MCF 10A (cell line): ENCODE measurements at regions not wholly inside any gene's neighbourhood (a gene's known extent, or its start where the extent isn't known, plus 50 kb on each side); places are given as distances from the start of the nearest gene placed in this dataset.

Experiments
- BruUV-seq: library from RNA; stranded (reverse); fragments of 400-500 nt; replicated peaks from 2 replicates; lab custom pipeline; 2021; lab: Mats Ljungman, UMichigan
- CTCF ChIA-PET: fragments of 300-600 bp; sonication (Branson Sonifier 250); formaldehyde crosslinking; extraction: SDS; loops from one replicate; lab custom pipeline; 2021; ENCODE audit warnings: antibody characterized with exemption, inconsistent platforms; lab: Yijun Ruan, JAX
- POLR2A ChIA-PET: fragments of 300-600, 350-650 bp; sonication (Branson Sonifier 250); formaldehyde crosslinking; extraction: SDS; loops from one replicate; lab custom pipeline; 2020; ENCODE audit warnings: antibody characterized with exemption, inconsistent platforms; lab: Yijun Ruan, JAX
- DNase-seq: peaks from one replicate; pipeline ENCODE4 v3.0.0-alpha.2; 2018; ENCODE audit not compliant: unreplicated experiment
- H3K27ac Mint-ChIP-seq: one replicate; pipeline ENCODE4 v1.8.0; 2022; ENCODE audit warnings: mild to moderate bottlenecking, low read depth, mixed read lengths; ENCODE audit not compliant: unreplicated experiment
- H3K27me3 Mint-ChIP-seq: one replicate; pipeline ENCODE4 v1.8.0; 2022; ENCODE audit warnings: mixed read lengths; ENCODE audit not compliant: insufficient read depth, unreplicated experiment
- H3K36me3 Mint-ChIP-seq: one replicate; pipeline ENCODE4 v1.8.0; 2022; ENCODE audit warnings: mild to moderate bottlenecking, moderate library complexity, mixed read lengths; ENCODE audit not compliant: insufficient read depth, unreplicated experiment
- H3K4me1 Mint-ChIP-seq: one replicate; pipeline ENCODE4 v1.8.0; 2022; ENCODE audit warnings: mixed read lengths; ENCODE audit not compliant: insufficient read depth, unreplicated experiment
- H3K4me3 Mint-ChIP-seq: one replicate; pipeline ENCODE4 v1.8.0; 2022; ENCODE audit warnings: mild to moderate bottlenecking, moderate library complexity, mixed read lengths; ENCODE audit not compliant: unreplicated experiment
- H3K9me3 Mint-ChIP-seq: one replicate; pipeline ENCODE4 v1.8.0; 2022; ENCODE audit warnings: mixed read lengths; ENCODE audit not compliant: unreplicated experiment
- intact Hi-C: fragments of 100-400 bp; cut with micrococcal nuclease; formaldehyde crosslinking; loops from 2 replicates; pipeline ENCODE4 v1.14.1; 2022
- TF ChIP-seq, protein P1 (sequence below): fragments of 200-600 bp; IDR thresholded peaks from one replicate; pipeline ENCODE4 v1.8.0; 2022; ENCODE audit warnings: antibody characterized with exemption, mild to moderate bottlenecking; ENCODE audit not compliant: unreplicated experiment

DNA sequence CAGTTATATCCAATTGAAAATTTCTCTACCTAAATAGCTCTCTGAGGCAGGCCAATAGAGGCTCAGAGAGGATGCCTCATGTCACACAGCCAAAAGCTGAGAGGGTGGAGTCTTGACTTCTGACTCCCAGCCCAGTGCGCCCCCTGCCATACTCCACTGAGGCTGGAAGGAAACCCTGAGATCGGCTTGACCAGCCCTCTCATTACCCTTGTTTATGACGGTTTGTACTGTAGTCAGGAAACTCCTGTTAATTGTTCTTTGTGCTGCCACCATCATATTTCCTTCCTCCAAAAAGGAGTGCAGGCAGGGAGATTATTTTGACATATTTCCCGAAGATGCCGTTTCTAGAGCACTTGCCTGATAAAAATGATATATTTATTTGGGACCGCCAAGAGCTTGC, 107.9 kb downstream of the AIPL1 start:
- DNase-seq: no peak
- POLR2A ChIA-PET: no interaction called here
- Mint-ChIP-seq H3K27me3 (peaks cover 100% of the 10 kb centered on the region), H3K27ac (no peak overlapping the region), H3K9me3 (no peaks in the 10 kb centered on the region), H3K4me3 (no peak overlapping the region), H3K36me3 (no peaks in the 10 kb centered on the region), H3K4me1 (no peaks in the 10 kb centered on the region)
- intact Hi-C loops: no loop called here
- CTCF ChIA-PET: no interaction called here
- TF ChIP-seq, protein P1, sequence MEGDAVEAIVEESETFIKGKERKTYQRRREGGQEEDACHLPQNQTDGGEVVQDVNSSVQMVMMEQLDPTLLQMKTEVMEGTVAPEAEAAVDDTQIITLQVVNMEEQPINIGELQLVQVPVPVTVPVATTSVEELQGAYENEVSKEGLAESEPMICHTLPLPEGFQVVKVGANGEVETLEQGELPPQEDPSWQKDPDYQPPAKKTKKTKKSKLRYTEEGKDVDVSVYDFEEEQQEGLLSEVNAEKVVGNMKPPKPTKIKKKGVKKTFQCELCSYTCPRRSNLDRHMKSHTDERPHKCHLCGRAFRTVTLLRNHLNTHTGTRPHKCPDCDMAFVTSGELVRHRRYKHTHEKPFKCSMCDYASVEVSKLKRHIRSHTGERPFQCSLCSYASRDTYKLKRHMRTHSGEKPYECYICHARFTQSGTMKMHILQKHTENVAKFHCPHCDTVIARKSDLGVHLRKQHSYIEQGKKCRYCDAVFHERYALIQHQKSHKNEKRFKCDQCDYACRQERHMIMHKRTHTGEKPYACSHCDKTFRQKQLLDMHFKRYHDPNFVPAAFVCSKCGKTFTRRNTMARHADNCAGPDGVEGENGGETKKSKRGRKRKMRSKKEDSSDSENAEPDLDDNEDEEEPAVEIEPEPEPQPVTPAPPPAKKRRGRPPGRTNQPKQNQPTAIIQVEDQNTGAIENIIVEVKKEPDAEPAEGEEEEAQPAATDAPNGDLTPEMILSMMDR: no peak
- BruUV-seq: no TSS peak

DNA sequence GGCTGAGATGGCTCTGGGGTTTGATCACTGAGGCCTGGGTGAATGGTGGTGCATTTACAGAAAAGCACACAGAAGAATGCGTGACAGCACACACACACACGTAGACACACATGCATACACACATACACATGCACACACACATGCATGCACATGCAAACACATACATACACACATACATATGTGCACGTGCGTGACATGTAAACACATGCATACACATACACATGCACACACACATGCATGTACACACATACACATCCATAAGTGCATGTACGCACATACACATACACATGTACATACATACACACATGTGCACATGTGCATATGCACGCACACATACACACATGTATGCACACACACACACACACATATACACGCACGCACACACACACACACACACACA, 108.4 kb downstream of the AIPL1 start:
- TF ChIP-seq, protein P1: no peak
- Mint-ChIP-seq H3K4me1 (no peaks in the 10 kb centered on the region), H3K4me3 (no peak overlapping the region), H3K36me3 (no peaks in the 10 kb centered on the region), H3K27me3 (peaks cover 100% of the 10 kb centered on the region), H3K27ac (no peak overlapping the region), H3K9me3 (no peaks in the 10 kb centered on the region)
- intact Hi-C loops: no loop called here
- no peak for DNase-seq
- ChIA-PET CTCF (no interaction called here), POLR2A (no interaction called here)
- no TSS peak for BruUV-seq

DNA sequence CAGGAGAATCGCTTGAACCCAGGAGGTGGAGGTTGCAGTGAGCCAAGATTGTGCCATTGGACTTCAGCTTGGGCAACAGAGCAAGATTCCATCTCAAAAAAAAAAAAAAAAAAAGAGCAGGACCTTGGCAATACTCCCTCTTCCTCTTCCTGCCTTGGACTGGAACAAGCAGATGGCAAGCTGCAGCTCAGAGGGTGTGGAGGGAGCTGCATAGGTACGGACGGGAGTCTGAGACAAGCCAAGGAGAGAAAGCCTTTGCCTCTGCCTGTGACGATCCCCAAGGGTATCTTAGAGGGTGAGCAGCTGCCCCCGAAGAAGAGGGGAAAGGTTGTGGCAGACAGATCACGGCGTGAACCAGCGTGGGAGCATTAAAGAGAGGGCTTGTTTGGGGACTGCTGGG, 109.2 kb downstream of the AIPL1 start:
- intact Hi-C loops: no loop called here
- no peaks in the 10 kb centered on the region for H3K36me3 Mint-ChIP-seq
- H3K4me1 Mint-ChIP-seq: no peaks in the 10 kb centered on the region
- no TSS peak for BruUV-seq
- H3K27ac Mint-ChIP-seq: no peak overlapping the region
- H3K4me3 Mint-ChIP-seq: no peak overlapping the region
- peaks cover 100% of the 10 kb centered on the region for H3K27me3 Mint-ChIP-seq
- TF ChIP-seq, protein P1: no peak
- ChIA-PET POLR2A (no interaction called here), CTCF (no interaction called here)
- no peaks in the 10 kb centered on the region for H3K9me3 Mint-ChIP-seq
- no peak for DNase-seq

DNA sequence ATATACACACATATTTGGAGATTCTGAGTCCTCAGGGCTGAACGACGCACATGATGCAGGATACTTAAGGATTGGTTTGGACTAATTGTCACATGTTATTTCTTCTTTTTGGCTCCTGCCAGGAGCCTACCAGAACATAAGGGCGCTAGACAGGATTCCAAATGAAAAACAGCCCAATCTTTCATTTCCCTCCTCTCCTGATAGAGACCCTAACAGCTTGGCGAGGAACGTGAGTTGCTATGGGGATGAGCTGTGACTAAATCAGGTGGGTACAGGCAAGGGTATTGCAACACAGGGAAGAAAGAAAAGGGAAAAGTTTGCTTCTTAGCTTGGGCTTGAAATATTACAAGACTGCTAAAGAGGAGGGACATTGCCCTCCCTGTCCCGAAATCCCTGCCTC, 109.9 kb downstream of the AIPL1 start:
- no peak for DNase-seq
- TF ChIP-seq, protein P1: no peak
- ChIA-PET POLR2A (no interaction called here), CTCF (interaction anchor here (0.7 kb wide), 1 partner anchor 215 kb away, joined by 3 read pairs; no protein-coding TSS in a partner anchor)
- intact Hi-C loops: no loop called here
- Mint-ChIP-seq H3K36me3 (no peaks in the 10 kb centered on the region), H3K9me3 (no peaks in the 10 kb centered on the region), H3K4me3 (no peak overlapping the region), H3K4me1 (no peaks in the 10 kb centered on the region), H3K27ac (no peak overlapping the region), H3K27me3 (peaks cover 100% of the 10 kb centered on the region)
- no TSS peak for BruUV-seq
